Keratinocyte (primary cell): ENCODE measurements at regions not wholly inside any gene's neighbourhood (a gene's known extent, or its start where the extent isn't known, plus 50 kb on each side); places are given as distances from the start of the nearest gene placed in this dataset.

Experiments
- DNase-seq: peaks from one replicate; pipeline ENCODE4 v3.0.0-alpha.2; 2011; ENCODE audit warnings: low read depth, missing footprints, low spot score
- FAIRE-seq: peaks from 2 replicates; lab custom pipeline; 2011; peaks lifted over from hg19 to GRCh38; lab: Jason Lieb, UNC
- H2AFZ ChIP-seq: 2 replicates; pipeline ENCODE4 v1.6.0; 2012; ENCODE audit warnings: low read length, control low read depth, inconsistent platforms; ENCODE audit not compliant: control insufficient read depth
- H3K27ac ChIP-seq: 2 replicates; pipeline ENCODE4 v1.5.1; 2011; ENCODE audit warnings: low read length; ENCODE audit not compliant: control insufficient read depth, insufficient read depth
- H3K27me3 ChIP-seq: 3 replicates; pipeline ENCODE4 v1.6.0; 2011; ENCODE audit warnings: low read length; ENCODE audit not compliant: control insufficient read depth, insufficient read depth; ENCODE audit errors: extremely low read depth
- H3K36me3 ChIP-seq, 2 experiments: 2 replicates in 1 of 2; 3 replicates in 1 of 2; pipeline ENCODE4 v1.5.1; 2011; ENCODE audit warnings: low read length in 2 of 2, mild to moderate bottlenecking in 1 of 2; ENCODE audit not compliant: control insufficient read depth in 2 of 2, insufficient read depth in 2 of 2; ENCODE audit errors: extremely low read depth in 1 of 2
- H3K4me1 ChIP-seq: 3 replicates; pipeline ENCODE4 v1.5.1; 2011; ENCODE audit warnings: low read length; ENCODE audit not compliant: control insufficient read depth, insufficient read depth; ENCODE audit errors: extremely low read depth
- H3K4me2 ChIP-seq: 3 replicates; pipeline ENCODE4 v1.6.0; 2011; ENCODE audit warnings: low read depth, low read length; ENCODE audit not compliant: control insufficient read depth, insufficient read depth; ENCODE audit errors: extremely low read depth
- H3K4me3 ChIP-seq, 3 experiments: fragments of 200-600 bp in 1 of 3; sonication (generic) in 1 of 3; 2 replicates in 2 of 3; 3 replicates in 1 of 3; pipeline ENCODE4 v1.5.1; 2011 to 2016; ENCODE audit warnings: low read length in 3 of 3, mild to moderate bottlenecking in 3 of 3, control low read depth in 2 of 3, inconsistent platforms in 1 of 3, low read depth in 1 of 3, mixed read lengths in 1 of 3, mixed run types in 1 of 3, moderate library complexity in 1 of 3; ENCODE audit not compliant: control insufficient read depth in 2 of 3, insufficient read depth in 2 of 3; ENCODE audit errors: extremely low read depth in 1 of 3
- H3K79me2 ChIP-seq: 2 replicates; pipeline ENCODE4 v1.6.0; 2012; ENCODE audit warnings: low read length; ENCODE audit not compliant: control insufficient read depth, insufficient read depth
- H3K9ac ChIP-seq: 3 replicates; pipeline ENCODE4 v1.6.0; 2011; ENCODE audit warnings: low read length; ENCODE audit not compliant: control insufficient read depth, insufficient read depth; ENCODE audit errors: extremely low read depth
- H3K9me1 ChIP-seq: 3 replicates; pipeline ENCODE4 v1.6.0; 2011; ENCODE audit warnings: low read length; ENCODE audit not compliant: control insufficient read depth, insufficient read depth; ENCODE audit errors: extremely low read depth
- H3K9me3 ChIP-seq: 2 replicates; pipeline ENCODE4 v1.5.1; 2012; ENCODE audit warnings: low read depth, low read length; ENCODE audit not compliant: control insufficient read depth
- H4K20me1 ChIP-seq: 3 replicates; pipeline ENCODE4 v1.6.0; 2011; ENCODE audit warnings: low read length; ENCODE audit not compliant: control insufficient read depth, insufficient read depth; ENCODE audit errors: extremely low read depth
- EZH2 ChIP-seq: IDR thresholded peaks from one replicate; pipeline ENCODE4 v1.6.1; 2012; ENCODE audit warnings: inconsistent platforms, mild to moderate bottlenecking, low read length, moderate library complexity
- dilution Hi-C: fragments of 300-500 bp; cut with MboI; formaldehyde crosslinking; loops from one replicate; pipeline ENCODE4 v1.7.0; 2020; ENCODE audit warnings: low sequenced_read_pairs; ENCODE audit not compliant: extremely low pct_ligation_motif_present
- TF ChIP-seq, protein P1 (sequence below), 3 experiments: IDR thresholded peaks in 1 of 3; conservative IDR thresholded peaks in 1 of 3; optimal IDR thresholded peaks in 1 of 3; 2 replicates in 2 of 3; 3 replicates in 1 of 3; pipeline versions ENCODE3 to v1.5.1; 2011; ENCODE audit warnings: low read length in 3 of 3, mild to moderate bottlenecking in 3 of 3, moderate library complexity in 2 of 3, control low read depth in 1 of 3, inconsistent platforms in 1 of 3; ENCODE audit not compliant: insufficient read depth in 2 of 3; ENCODE audit errors: extremely low read depth in 1 of 3

GRCh38 chr7:109772161-109772560 lies 1202.5 kb downstream of the DNAJB9 start:
- no peaks in the 10 kb centered on the region for H4K20me1 ChIP-seq
- no peak overlapping the region for H2AFZ ChIP-seq
- H3K9me1 ChIP-seq: no peaks in the 10 kb centered on the region
- no peaks in the 10 kb centered on the region for H3K27me3 ChIP-seq
- no peak overlapping the region for H3K4me2 ChIP-seq
- dilution Hi-C loops: no loop called here
- no peaks in the 10 kb centered on the region for H3K4me1 ChIP-seq
- FAIRE-seq (no peak), DNase-seq (no peak)
- TF ChIP-seq, protein P1, sequence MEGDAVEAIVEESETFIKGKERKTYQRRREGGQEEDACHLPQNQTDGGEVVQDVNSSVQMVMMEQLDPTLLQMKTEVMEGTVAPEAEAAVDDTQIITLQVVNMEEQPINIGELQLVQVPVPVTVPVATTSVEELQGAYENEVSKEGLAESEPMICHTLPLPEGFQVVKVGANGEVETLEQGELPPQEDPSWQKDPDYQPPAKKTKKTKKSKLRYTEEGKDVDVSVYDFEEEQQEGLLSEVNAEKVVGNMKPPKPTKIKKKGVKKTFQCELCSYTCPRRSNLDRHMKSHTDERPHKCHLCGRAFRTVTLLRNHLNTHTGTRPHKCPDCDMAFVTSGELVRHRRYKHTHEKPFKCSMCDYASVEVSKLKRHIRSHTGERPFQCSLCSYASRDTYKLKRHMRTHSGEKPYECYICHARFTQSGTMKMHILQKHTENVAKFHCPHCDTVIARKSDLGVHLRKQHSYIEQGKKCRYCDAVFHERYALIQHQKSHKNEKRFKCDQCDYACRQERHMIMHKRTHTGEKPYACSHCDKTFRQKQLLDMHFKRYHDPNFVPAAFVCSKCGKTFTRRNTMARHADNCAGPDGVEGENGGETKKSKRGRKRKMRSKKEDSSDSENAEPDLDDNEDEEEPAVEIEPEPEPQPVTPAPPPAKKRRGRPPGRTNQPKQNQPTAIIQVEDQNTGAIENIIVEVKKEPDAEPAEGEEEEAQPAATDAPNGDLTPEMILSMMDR (optimal IDR thresholded peaks at IDR 0.05 in 1 of 3, IDR thresholded peaks at IDR 0.05 in 1 of 3, conservative IDR thresholded peaks at IDR 0.05 in 1 of 3; ENCODE audit: extremely low read depth in 1 of 3, insufficient read depth in 2 of 3, low read length in 3 of 3): no peak
- TF ChIP-seq EZH2: no peak
- H3K36me3 ChIP-seq: no peaks in the 10 kb centered on the region
- H3K79me2 ChIP-seq: no peaks in the 10 kb centered on the region
- H3K9ac ChIP-seq: no peak overlapping the region
- H3K9me3 ChIP-seq: no peaks in the 10 kb centered on the region
- H3K27ac ChIP-seq: no peak overlapping the region
- no peak overlapping the region for H3K4me3 ChIP-seq

DNA sequence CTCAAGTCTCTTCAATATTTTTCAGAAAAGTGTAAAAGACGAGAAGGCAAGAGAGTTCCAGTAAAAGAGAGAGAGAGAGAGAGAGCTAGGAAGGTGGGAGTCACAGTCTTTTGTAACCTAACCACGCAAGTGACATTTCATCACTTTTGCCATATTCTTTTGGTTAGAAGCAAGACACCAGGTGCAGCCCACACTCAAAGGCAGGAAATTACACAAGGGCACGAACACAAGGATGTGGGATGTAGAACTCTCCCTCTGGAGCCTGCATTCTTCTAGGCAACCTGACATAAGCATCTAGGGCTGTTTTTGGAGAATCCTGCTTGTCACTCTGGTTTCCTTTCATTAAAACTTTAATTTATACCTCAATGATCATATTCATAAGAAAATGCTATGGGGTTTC lies 1213.1 kb downstream of the DNAJB9 start:
- Histone ChIP-seq H3K27me3 (no peaks in the 10 kb centered on the region), H4K20me1 (no peaks in the 10 kb centered on the region), H3K79me2 (no peaks in the 10 kb centered on the region), H3K9me1 (no peaks in the 10 kb centered on the region), H3K9me3 (no peaks in the 10 kb centered on the region), H3K4me3 (no peak overlapping the region), H3K4me2 (no peak overlapping the region), H3K9ac (no peak overlapping the region), H2AFZ (no peak overlapping the region), H3K27ac (no peak overlapping the region), H3K36me3 (no peaks in the 10 kb centered on the region), H3K4me1 (no peaks in the 10 kb centered on the region)
- DNase-seq (no peak), FAIRE-seq (no peak)
- dilution Hi-C loops: no loop called here
- TF ChIP-seq, protein P1 (optimal IDR thresholded peaks at IDR 0.05 in 1 of 3, IDR thresholded peaks at IDR 0.05 in 1 of 3, conservative IDR thresholded peaks at IDR 0.05 in 1 of 3; ENCODE audit: extremely low read depth in 1 of 3, insufficient read depth in 2 of 3, low read length in 3 of 3): no peak
- TF ChIP-seq EZH2: no peak
